Stimulated activated CD4-positive, alpha-beta T cell treated with anti-CD3 and anti-CD28 coated beads, TNF-alpha, amount 100 ng/mL, for 4 hours (primary cell): ENCODE measurements at regions not wholly inside any gene's neighbourhood (a gene's known extent, or its start where the extent isn't known, plus 50 kb on each side); places are given as distances from the start of the nearest gene placed in this dataset.

Experiments
- DNase-seq, 3 experiments: peaks; one replicate each; pipeline ENCODE4 v3.0.0-alpha.2; 2020; ENCODE audit warnings: low read depth in 3 of 3

GRCh38 chr2:128472789-128473174, 154.1 kb upstream of the HS6ST1 start:
- DNase-seq = no peak

DNA sequence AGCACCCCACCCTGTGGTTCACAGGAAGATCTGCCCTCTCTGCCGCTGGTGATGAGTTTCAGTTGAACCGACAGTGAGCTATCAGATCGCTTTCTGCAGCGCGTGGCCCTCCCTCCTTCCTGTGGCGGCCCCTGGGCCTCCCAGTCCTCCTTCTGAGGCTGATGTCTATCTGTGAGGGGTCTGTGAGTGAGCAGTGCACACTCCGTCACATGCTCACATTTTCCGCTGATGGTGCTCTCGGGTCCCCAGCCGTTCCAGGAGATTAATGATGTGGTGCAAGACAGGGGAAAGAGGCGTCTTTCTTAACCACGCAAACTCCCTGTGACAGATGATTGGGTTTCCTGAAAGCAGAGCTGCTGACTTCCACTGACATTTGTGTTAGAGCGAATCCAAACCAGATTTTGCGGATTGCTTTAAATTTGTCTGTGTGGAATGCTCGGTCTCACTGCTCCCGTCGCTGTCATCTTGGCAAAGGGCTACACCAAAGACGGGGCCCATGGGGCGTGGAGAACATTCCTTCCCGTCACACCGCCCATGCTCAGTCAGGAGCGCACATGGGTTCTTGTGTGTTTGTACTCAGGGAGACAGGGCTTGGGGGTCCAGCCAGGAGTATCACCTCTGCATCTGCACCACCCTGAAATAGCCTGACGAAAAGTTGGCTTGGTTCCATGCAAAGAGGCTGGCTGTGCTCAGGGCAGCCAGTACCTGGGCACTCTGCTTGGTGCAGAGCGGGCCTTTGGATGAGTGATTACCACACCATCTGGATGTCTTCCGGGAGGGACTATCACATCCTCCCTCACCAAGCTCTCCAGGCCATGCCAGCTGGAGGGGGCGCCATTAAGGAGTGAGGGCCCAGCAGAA, 154.7 kb upstream of the HS6ST1 start:
- no peak for DNase-seq

DNA sequence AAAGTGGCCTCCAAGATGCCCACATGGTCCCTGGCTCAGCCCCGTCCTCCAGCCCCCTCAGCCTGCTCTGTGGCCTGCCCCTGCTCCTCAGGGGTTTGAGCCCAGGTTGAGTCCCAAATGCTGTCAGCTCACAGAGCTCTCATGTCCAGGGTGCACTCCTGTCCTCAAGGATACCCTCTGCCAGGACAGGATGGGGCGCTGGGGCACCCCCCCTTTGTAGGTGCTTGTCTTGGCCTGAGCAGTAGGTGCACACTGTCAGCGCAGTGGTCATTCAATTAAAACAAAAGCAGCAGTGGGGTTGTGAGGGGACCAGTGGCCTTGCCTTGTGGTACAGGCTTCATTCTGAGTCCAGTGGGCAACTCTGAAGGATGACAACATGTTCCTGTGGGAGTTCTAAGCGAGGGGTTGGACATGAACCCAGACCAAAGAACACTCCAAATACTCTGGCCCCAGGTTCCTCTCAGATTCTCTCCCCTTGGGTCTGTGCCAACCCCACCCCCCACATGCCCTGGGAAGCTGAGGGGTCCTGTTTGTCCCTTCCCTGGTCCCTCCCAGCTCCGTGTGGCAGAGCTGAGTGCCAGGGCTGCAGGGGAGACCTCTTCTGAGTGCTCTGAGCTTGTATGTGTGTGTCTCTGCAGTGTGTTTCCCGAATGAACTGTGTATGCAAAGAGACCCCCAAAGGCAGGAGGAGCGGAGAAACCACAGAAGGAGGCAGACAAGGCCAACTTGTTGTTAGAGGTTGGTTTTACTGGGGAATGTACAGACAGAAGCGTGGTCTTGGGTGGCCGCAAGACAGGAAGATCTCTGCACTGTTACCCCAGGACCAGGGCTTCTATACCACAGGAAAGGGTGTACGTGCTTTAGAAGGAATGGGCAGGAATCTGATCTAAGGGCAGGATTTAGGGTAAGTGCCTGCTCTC, 155.6 kb upstream of the HS6ST1 start:
- no peak for DNase-seq

- DNase-seq = no peak
Observed at GRCh38 chr2:128474962-128475361, 156.3 kb upstream of the HS6ST1 start.

DNA sequence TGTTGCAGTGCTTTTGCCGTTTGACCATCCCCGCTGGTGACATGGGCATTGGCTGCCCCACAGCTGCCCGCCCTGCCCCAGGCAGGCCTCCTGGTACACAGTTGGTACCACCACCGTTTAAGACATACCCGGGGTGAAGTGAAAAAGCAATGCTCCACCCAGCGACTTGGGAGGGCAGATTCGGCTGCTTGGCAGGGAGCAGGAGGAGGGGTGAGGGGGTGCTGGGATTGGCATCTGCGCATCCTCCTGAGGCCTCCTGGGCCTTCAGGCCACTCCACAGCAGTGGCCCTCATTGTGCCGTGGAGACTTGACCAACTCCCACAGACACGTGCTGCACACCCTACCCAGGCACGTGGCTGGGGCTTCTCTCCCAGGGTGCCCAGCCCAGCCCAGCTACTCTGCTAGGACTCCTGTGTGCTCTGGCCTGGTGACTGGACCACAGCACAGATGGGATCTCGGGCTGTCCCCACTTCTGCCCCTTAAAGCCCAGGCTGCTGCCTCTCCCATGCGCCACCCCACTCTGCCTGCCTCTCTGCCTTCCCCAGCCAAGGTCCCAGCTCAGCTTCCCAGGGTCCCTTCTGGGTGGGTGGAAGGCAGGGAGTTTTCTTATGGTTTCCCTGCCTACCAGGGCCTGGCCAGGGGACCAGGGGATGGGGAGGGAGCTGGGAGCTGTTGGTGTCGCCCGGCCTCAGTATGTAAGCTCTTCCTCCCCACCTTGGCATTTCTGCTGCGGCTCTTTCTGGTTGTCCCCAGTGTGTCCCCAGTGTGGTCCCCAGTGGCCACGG, 157.0 kb upstream of the HS6ST1 start:
- no peak for DNase-seq

GRCh38 chr2:128477026-128477820, 158.6 kb upstream of the HS6ST1 start:
- no peak for DNase-seq

GRCh38 chr2:128477891-128478290, 159.2 kb upstream of the HS6ST1 start:
- DNase-seq = no peak

GRCh38 chr2:128485761-128486639, 167.3 kb upstream of the HS6ST1 start:
- DNase-seq = no peak

DNA sequence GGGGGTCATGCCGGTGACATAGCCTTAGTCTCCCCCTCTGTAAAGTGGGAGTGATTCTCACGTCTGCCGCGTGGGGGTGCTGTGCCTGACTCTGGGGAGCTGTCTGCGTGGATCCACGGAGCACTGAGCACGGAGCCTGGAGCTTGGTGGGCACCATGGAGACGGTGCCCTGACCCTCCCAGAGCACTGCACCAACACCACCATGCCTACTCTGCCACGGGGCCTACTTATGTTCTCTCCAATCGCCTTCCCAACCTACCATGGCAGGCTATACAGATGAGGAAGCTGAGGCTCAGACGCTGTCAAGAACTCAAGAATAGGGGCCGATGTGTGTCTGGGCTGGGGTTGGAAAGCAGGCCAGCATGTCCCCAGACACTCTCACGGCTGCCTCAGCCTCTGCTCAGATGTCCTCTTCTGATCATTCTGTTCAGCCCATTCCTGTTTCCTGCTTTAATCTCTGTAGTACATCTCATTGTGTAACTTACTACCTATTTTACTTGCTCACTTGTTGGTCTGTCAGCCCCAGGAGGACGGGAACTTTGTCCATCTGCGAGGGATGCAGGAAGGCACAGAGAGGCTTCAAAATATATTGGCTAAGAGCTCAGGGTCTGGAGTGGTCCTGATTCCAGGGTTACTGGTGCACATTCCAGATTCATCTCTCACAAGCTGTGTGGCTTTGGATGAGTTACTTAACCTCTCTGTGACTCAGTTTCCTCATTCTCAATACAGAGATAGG, 168.1 kb upstream of the HS6ST1 start:
- no peak for DNase-seq

GRCh38 chr2:128487650-128488387, 169.2 kb upstream of the HS6ST1 start:
- no peak for DNase-seq

DNA sequence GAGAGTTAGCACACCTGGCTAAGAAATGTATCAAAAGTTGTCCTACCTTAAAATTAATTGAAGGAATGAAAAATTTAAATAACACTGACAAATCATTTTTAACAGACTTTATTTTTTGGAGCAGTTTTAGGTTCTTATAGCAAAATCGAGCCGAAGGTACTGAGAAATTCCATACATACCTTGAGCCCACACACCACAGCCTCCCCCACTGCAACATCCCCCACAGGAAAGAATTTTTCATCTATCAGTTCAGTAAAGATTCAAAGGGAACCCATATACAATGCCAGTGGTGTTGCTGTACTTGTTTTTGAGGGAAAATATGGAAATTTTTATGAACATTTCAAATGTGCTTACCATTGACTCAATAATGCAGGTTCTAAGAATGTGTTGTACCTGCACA, 169.8 kb upstream of the HS6ST1 start:
- DNase-seq = no peak

DNA sequence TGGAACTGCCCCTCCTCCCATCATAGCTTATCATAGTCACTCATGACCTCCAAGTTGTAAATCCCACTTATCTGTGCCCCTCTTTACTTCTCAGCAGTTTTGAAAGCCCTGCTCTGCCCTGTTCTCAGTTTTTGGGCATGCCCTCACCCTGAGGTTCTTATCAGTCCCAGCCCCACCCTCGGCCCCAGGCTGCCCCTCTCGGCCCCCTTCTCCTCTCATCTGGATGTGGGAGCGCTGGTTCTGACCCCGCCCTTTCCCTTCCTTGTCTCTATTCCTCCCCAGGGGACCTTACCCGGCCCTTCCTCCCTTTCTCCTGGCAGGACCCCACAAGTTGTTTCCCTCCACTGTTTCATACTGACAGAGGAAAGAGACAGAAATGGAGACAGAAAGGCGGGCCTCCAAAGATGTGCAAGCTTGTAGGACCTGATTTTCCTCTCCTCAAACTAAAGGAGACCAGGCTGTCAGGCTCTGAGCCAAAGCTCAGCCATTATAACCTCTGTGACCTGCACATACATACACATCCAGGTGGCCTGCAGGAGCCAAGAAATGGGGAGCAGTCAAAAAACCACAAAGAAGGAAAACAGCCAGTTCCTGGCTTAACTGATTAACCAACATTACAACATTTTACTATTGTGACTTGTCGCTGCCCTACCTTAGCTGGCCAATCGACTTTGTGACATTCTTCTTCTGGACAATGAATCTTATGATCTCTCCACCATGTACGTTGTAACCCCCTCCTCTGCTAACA, 171.0 kb upstream of the HS6ST1 start:
- DNase-seq = no peak

GRCh38 chr2:128490321-128490720, 171.7 kb upstream of the HS6ST1 start:
- no peak for DNase-seq

DNA sequence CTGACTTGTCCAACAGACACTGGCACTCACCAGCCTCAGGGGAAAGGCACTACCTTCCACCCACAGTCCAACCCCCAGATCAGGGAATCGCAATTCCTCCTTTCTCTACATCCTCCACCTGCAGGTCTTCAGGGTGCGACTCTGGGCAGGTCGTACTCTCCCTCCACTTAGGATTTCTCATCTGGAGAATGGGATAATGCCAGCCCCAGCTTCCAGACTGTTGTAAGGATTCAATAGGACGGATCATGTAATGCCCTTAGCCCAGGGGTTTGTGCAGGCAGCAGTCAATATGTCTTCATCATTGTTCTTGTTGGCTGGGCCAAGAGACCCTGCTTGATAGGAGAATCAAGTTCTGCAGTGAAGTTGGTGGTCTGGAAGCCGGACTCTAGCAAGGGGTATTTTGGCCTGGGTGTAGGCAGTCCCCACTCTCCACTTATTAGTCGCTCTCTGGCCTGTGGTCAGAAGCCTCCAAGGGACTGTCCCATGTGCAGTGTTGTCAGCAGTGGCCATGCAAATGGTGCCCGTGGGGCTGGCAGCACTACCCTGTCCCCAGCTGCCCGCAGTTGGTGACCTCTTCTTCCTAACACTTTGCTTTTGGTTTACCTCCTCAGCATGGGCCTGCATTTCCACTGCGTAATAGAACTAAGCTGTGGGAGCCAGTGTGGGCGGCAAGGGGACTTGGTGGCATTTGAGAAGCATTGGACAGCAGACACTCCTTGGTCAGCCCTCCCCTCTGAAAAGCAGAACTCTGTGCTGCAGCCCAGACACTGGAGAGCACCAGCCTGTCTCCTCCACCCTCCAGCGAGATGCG, 172.4 kb upstream of the HS6ST1 start:
- no peak for DNase-seq

DNA sequence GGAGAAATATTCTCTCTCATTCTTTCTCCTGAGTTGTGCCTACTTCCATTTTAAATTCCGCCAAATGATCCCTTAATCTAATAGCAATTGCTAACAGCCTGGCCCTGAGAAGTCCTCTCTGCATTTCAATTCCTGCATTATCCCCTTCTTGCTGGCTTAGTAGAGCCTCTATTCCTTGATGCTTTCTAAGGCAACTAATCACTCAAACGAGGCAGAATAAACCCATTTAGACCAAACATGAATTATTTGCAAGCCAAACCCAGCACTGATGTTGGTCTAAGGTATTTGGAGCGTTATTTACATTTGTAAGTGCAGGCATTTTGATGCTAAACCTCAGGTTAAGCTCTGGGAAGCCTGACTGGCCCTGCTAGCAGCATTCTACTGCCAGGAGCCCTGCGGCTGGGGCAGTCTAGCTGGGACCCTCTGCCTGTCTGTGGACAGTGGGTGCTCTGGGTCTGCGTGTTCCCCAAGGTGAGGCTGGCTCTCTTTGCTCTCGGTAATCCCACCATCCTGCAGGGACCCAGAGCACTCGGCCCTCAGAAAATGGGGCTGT, 173.1 kb upstream of the HS6ST1 start:
- DNase-seq = no peak

DNA sequence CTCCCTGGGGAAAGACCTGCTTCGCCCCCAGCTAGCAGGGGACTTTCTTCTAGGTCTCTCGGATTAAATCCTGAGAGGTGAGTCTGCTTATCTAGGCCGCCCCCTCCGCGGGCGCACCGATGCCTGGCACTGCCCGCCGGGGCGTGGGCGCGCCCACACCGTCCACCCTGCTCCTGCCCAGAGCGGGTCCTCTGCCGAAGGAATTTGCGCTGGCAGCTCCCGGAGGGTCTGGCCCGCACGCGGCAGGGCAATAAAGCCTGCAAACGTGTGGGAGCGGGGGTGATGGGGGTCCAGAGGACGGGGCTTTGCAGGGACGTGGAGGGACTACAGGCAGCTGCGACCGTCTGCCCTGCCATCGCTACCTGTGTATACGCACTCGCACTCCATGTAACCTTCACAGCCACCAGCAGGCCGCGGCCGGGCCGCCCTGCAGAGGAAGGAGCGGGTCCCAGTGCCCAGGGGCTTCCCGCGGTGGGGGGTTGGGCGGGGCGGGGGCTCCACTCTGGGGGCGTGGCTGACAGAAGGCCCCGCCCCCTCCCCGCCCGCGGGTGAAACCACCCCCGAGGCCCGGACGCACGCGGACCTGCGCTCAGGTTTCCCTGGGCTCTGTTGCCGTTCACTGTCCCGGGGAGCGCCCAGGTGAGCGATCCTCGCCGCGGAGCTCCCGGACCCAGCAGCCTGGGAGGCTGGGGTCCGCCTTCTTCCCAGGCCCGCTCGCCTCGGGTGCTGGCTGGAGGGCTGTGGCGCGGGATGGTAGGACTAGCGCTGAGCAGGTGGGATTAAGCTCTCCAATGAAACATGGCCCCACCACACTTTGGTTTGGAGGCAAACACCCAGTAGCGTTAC, 174.5 kb upstream of the HS6ST1 start:
- DNase-seq = no peak
